ENCODE measurements at regions not wholly inside any gene's neighbourhood (a gene's known extent, or its start where the extent isn't known, plus 50 kb on each side); places are given as distances from the start of the nearest gene placed in this dataset.

DNA sequence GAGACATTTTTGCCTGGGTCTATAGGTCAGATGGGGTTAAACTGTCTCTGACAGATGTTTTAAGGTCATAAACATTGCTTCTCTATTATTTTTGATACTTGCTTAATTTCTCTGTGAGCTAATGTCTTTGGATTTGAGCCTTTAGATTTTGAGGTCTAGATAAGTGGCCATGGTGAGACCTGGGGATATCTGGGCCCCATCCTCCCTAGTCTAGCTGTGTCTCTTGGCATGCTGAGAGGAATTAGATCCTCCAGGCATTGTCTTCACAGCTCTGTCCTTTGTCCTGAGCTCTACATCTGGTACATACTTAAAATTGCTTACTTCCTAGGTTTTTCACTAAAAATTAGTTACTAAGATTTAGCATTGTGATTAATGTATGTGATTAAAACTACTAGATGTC is 265.0 kb upstream of the NPSR1 start:
- H3K27ac ChIP-seq = no peak overlapping the region
- no peaks in the 10 kb centered on the region for H3K36me3 ChIP-seq
- DNase-seq = no peak
- no peaks in the 10 kb centered on the region for H3K27me3 ChIP-seq (ENCODE audit: insufficient read depth, low read depth, severe bottlenecking)
- TF ChIP-seq, protein P1, sequence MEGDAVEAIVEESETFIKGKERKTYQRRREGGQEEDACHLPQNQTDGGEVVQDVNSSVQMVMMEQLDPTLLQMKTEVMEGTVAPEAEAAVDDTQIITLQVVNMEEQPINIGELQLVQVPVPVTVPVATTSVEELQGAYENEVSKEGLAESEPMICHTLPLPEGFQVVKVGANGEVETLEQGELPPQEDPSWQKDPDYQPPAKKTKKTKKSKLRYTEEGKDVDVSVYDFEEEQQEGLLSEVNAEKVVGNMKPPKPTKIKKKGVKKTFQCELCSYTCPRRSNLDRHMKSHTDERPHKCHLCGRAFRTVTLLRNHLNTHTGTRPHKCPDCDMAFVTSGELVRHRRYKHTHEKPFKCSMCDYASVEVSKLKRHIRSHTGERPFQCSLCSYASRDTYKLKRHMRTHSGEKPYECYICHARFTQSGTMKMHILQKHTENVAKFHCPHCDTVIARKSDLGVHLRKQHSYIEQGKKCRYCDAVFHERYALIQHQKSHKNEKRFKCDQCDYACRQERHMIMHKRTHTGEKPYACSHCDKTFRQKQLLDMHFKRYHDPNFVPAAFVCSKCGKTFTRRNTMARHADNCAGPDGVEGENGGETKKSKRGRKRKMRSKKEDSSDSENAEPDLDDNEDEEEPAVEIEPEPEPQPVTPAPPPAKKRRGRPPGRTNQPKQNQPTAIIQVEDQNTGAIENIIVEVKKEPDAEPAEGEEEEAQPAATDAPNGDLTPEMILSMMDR (IDR thresholded peaks at IDR 0.05; ENCODE audit: low read depth, low read length) = no peak
- no peak overlapping the region for H3K4me3 ChIP-seq (ENCODE audit: low read depth, low read length)
- H3K9me3 ChIP-seq (ENCODE audit: severe bottlenecking) = no peaks in the 10 kb centered on the region

DNA sequence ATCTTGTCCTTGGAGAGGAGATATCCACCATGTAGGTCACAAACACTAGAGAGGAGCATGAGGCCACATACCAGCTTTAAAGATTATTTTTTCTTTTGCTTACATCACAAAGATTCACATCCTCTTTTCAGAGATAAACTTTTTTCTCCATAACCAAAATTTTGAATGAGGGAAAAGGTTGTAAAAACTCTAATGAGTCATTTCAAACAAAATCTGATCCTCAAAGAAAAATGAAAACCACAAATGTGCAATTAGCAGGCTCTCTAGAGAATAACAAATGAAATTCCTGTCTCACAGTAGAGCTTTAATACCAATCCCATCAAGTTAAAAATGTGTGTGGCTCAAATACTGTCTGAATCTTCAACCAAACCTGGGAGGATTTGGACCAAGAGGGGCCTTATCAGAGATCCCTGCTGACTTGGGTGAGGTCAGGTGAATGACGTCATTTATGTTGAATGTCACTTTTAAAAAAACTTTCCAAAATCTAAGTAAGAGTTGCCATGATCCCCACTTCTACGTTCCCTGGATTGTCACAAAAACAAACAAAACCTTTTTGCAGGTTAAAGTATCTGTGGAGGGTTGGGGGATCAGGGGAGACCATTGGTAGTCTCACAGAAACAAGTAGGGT is 261.5 kb upstream of the NPSR1 start:
- no peak for DNase-seq
- Histone ChIP-seq H3K36me3 (no peaks in the 10 kb centered on the region), H3K4me3 (ENCODE audit: low read depth, low read length) (no peak overlapping the region), H3K27ac (no peak overlapping the region), H3K27me3 (ENCODE audit: insufficient read depth, low read depth, severe bottlenecking) (no peaks in the 10 kb centered on the region), H3K9me3 (ENCODE audit: severe bottlenecking) (no peaks in the 10 kb centered on the region)
- TF ChIP-seq, protein P1 (IDR thresholded peaks at IDR 0.05; ENCODE audit: low read depth, low read length) = no peak

DNA sequence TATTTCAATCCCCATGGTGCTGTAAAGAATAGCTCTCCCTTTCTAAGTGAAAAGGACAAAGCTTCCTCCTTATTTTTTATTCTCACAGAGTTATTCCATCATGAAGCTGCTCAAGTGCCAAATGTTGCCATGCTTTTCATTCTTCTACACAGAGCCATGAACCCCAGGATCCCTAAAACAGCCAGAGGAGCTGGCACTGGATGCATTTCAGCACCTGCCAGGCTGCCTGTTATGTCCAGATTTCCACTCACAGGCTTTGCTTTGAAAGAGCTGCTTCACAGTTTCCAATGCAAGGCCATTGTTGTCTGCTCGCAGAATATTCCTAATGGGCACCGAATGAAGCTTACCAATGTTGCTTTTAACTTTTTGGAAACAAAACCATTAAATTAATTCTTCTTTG is 256.2 kb upstream of the NPSR1 start:
- no peak overlapping the region for H3K27ac ChIP-seq
- no peaks in the 10 kb centered on the region for H3K9me3 ChIP-seq (ENCODE audit: severe bottlenecking)
- DNase-seq = no peak
- H3K36me3 ChIP-seq = no peaks in the 10 kb centered on the region
- no peaks in the 10 kb centered on the region for H3K27me3 ChIP-seq (ENCODE audit: insufficient read depth, low read depth, severe bottlenecking)
- no peak overlapping the region for H3K4me3 ChIP-seq (ENCODE audit: low read depth, low read length)
- TF ChIP-seq, protein P1 (IDR thresholded peaks at IDR 0.05; ENCODE audit: low read depth, low read length) = no peak

DNA sequence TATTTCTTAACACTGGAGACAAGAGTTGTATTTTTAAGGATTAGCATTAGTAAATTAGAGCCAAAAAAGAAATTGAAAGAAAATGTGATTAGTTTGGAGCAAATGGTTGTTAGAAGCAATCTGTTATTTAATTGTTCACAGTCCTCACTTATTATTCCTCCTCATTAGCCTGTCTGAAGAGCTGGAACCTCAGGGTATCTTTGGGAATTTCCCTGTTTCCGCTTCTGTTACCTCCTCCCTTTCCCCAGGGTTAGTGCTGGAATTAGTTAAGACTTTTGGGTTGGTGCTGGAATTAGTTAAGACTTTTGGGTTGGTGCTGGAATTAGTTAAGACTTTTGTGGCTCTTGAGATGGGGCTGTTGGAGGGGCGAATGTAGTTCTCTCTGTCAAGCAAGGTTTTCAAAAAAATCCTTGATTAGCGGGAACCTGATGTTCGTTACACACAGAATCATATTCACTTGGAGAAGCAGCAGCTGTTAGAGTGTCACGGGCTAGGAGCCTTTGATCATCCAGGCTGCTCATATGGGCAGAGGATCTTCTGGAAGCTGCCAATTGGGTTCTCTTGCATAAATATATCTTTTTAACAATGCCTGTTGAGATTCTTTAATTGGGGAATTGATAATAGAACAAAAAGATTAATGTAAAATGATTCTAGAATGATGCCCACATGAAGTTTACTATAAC is 251.0 kb upstream of the NPSR1 start:
- Histone ChIP-seq H3K4me3 (ENCODE audit: low read depth, low read length) (no peak overlapping the region), H3K27ac (no peak overlapping the region), H3K9me3 (ENCODE audit: severe bottlenecking) (no peaks in the 10 kb centered on the region), H3K27me3 (ENCODE audit: insufficient read depth, low read depth, severe bottlenecking) (no peaks in the 10 kb centered on the region), H3K36me3 (no peaks in the 10 kb centered on the region)
- TF ChIP-seq, protein P1 (IDR thresholded peaks at IDR 0.05; ENCODE audit: low read depth, low read length) = no peak
- DNase-seq = no peak

DNA sequence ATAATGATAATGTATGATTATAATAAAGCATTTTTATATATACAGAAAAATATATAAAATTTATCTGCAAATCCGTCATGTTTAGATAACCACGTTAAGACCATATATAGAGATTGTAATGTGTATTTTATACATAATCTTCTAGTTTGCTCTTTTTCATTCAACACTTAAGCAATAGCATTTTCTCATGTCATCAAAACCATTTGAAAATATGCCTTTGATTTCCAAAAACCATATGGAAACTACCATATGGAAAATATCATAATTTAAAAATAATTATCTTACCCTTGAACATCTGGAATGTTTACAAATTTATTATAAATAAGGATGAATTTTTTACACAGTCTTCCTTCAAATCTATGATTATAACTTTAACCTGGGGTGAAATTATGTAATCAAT is 250.4 kb upstream of the NPSR1 start:
- Histone ChIP-seq H3K27me3 (ENCODE audit: insufficient read depth, low read depth, severe bottlenecking) (no peaks in the 10 kb centered on the region), H3K36me3 (no peaks in the 10 kb centered on the region), H3K9me3 (ENCODE audit: severe bottlenecking) (no peaks in the 10 kb centered on the region), H3K27ac (no peak overlapping the region), H3K4me3 (ENCODE audit: low read depth, low read length) (no peak overlapping the region)
- no peak for DNase-seq
- TF ChIP-seq, protein P1 (IDR thresholded peaks at IDR 0.05; ENCODE audit: low read depth, low read length) = no peak

Measured in WERI-Rb-1 (cell line).